ENCODE measurements at regions not wholly inside any gene's neighbourhood (a gene's known extent, or its start where the extent isn't known, plus 50 kb on each side); places are given as distances from the start of the nearest gene placed in this dataset.

- no peak for TF ChIP-seq CTCF (IDR thresholded peaks at IDR 0.05; ENCODE audit: borderline replicate concordance, extremely low read depth, low read length, poor library complexity, severe bottlenecking)
- no peak for TF ChIP-seq EZH2 (IDR thresholded peaks at IDR 0.05; ENCODE audit: borderline replicate concordance, low read depth, low read length, severe bottlenecking)
Observed at GRCh38 chr2:139209586-139209985, 429.4 kb upstream of the NXPH2 start.

Data from DND-41 (cell line).